ENCODE measurements at regions not wholly inside any gene's neighbourhood (a gene's known extent, or its start where the extent isn't known, plus 50 kb on each side); places are given as distances from the start of the nearest gene placed in this dataset.
"Not testable (repeated sequence)": the region's sequence is repeated elsewhere in the genome, so short reads cannot be mapped to it uniquely, and the experiment has no call there.

DNA sequence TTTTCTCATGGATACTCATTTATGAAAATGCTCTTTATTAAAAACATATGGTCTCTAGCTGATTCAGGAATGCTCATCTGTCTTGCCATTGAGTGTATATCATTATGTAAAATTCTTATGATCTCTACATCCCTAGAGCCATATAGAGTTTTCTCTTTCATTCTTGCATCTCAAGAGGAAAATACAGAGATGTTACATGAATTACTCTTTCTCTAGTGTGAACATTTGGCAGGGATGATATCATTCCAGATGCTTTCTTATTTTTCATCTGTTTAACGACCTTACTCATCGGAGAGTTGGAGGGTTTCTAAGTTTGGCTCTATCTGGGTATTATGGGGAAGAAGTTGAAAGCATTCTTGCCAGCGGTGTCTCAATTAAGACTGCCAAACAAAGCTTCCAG, 202.9 kb upstream of the SLC7A11 start:
- TF ChIP-seq, protein P1, sequence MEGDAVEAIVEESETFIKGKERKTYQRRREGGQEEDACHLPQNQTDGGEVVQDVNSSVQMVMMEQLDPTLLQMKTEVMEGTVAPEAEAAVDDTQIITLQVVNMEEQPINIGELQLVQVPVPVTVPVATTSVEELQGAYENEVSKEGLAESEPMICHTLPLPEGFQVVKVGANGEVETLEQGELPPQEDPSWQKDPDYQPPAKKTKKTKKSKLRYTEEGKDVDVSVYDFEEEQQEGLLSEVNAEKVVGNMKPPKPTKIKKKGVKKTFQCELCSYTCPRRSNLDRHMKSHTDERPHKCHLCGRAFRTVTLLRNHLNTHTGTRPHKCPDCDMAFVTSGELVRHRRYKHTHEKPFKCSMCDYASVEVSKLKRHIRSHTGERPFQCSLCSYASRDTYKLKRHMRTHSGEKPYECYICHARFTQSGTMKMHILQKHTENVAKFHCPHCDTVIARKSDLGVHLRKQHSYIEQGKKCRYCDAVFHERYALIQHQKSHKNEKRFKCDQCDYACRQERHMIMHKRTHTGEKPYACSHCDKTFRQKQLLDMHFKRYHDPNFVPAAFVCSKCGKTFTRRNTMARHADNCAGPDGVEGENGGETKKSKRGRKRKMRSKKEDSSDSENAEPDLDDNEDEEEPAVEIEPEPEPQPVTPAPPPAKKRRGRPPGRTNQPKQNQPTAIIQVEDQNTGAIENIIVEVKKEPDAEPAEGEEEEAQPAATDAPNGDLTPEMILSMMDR (conservative IDR thresholded peaks at IDR 0.05; ENCODE audit: low read depth, low read length), result no peak
- no peak overlapping the region for H3K4me3 ChIP-seq (ENCODE audit: low read depth, low read length)
- no peak for DNase-seq (ENCODE audit: low read depth)

GRCh38 chr4:138444260-138444659, 202.1 kb upstream of the SLC7A11 start:
- no peak overlapping the region for H3K4me3 ChIP-seq (ENCODE audit: low read depth, low read length)
- TF ChIP-seq, protein P1 (conservative IDR thresholded peaks at IDR 0.05; ENCODE audit: low read depth, low read length), result no peak
- no peak for DNase-seq (ENCODE audit: low read depth)

- DNase-seq (ENCODE audit: low read depth), result no peak
- no peak overlapping the region for H3K4me3 ChIP-seq (ENCODE audit: low read depth, low read length)
- TF ChIP-seq, protein P1 (conservative IDR thresholded peaks at IDR 0.05; ENCODE audit: low read depth, low read length), result no peak
Measured at GRCh38 chr4:138439143-138439581, 197.0 kb upstream of the SLC7A11 start.

DNA sequence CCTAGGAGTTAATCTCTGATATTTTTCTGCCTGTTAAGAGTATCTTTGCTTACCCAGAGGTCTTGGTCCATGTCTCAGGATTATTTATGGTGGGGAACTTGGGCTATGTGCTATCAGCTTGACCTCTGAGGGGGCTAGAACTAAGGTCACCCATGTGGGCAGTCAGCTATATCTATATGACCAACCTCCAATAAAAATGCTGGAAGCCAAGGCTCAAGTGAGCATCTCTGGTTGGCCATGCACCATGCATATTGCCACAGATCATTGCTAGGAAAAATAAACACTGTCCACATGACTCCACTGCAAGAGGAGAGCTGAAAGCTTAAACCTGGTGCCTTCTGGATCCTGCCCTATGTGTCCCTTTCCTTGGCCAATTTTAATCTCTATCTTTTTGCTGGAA, 196.5 kb upstream of the SLC7A11 start:
- TF ChIP-seq, protein P1 (conservative IDR thresholded peaks at IDR 0.05; ENCODE audit: low read depth, low read length), result no peak
- H3K4me3 ChIP-seq (ENCODE audit: low read depth, low read length), result no peak overlapping the region
- DNase-seq (ENCODE audit: low read depth), result no peak

DNA sequence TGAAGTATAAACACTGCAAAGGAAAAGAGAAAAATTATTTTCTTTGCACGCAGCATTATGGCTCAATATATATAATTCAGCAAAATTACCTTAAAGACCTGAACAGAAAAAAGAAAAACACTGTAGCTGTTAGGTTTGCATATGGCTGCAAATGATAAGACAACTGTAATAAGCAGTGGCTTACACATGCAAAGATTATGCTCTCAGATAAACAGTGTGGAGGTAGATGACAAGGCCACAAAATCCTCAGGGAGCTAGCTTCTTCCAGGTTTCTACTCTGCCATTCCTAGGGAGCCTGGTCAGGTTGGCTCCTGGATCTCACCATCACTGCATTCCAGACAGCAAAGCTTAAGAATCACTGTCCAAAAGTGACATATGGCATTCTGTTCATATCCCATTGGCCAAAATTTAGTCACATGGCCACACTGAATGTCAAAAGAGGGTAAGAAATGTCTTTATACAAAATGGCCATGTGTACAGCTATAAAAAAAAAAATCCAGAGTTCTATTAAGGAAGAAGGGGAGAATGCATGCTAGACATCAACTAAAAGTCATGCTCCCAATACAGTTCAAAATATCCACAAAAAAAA, 195.2 kb upstream of the SLC7A11 start:
- no peak for DNase-seq (ENCODE audit: low read depth)
- no peak overlapping the region for H3K4me3 ChIP-seq (ENCODE audit: low read depth, low read length)
- TF ChIP-seq, protein P1 (conservative IDR thresholded peaks at IDR 0.05; ENCODE audit: low read depth, low read length), result no peak

- DNase-seq (ENCODE audit: low read depth); H3K4me3 ChIP-seq (ENCODE audit: low read depth, low read length): not testable (repeated sequence)
Measured at GRCh38 chr4:138435733-138436132, 193.6 kb upstream of the SLC7A11 start.

DNA sequence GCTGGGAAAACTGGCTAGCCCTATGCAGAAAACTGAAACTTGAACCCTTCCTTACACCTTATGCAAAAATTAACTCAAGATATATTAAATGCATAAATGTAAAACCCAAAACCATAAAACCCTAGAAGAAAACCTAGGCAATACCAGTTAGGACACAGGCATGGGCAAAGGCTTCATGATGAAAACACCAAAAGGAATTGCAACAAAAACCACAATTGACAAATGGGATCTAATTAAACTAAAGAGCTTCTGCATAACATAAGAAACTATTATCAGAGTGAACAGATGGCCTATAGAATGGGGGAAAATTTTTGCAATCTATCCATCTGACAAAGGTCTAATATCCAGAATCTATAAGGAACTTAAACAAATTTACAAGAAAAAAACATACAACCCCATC, 192.9 kb upstream of the SLC7A11 start:
- DNase-seq (ENCODE audit: low read depth); H3K4me3 ChIP-seq (ENCODE audit: low read depth, low read length): not testable (repeated sequence)

DNA sequence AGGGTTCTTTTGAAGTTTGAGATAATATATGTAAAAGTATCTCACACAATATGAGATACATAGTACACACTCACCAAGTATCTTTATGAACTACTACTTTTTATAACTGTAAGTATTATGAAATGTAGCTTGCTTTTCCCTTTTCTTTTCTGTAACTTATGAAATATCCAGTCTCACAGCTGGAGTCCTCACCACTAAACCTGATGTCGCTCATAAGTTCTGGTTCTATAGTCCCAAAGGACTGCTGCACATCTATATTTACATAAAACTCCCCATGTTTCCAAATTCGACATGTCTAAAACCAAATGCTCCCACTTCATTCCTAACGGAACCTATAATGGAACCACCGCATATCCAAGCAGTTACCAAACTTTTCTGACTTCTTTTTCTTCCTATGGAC, 186.5 kb upstream of the SLC7A11 start:
- TF ChIP-seq, protein P1 (conservative IDR thresholded peaks at IDR 0.05; ENCODE audit: low read depth, low read length), result no peak

More for the DNA sequence above, 186.5 kb upstream of the SLC7A11 start:
- no peak overlapping the region for H3K4me3 ChIP-seq (ENCODE audit: low read depth, low read length)
- DNase-seq (ENCODE audit: low read depth), result no peak

Data from epithelial cell of proximal tubule (primary cell).